ENCODE measurements at regions not wholly inside any gene's neighbourhood (a gene's known extent, or its start where the extent isn't known, plus 50 kb on each side); places are given as distances from the start of the nearest gene placed in this dataset.

GRCh38 chr21:24729568-24729967, 877.7 kb downstream of the MRPL39 start:
- DNase-seq (ENCODE audit: low read depth) = peak; percentile 61

- no peak for DNase-seq (ENCODE audit: low read depth)
Observed at GRCh38 chr21:24727803-24728440, 879.4 kb downstream of the MRPL39 start.

- no peak for DNase-seq (ENCODE audit: low read depth)
Observed at GRCh38 chr21:24716281-24716918, 890.9 kb downstream of the MRPL39 start.

GRCh38 chr21:24714646-24715200, 892.6 kb downstream of the MRPL39 start:
- DNase-seq (ENCODE audit: low read depth) = no peak

- DNase-seq (ENCODE audit: low read depth) = no peak
Observed at GRCh38 chr21:24705201-24705600, 902.1 kb downstream of the MRPL39 start.

GRCh38 chr21:24693779-24694178, 913.5 kb downstream of the MRPL39 start:
- no peak for DNase-seq (ENCODE audit: low read depth)

GRCh38 chr21:24681456-24681855, 925.8 kb downstream of the MRPL39 start:
- no peak for DNase-seq (ENCODE audit: low read depth)

- peak; percentile 11 for DNase-seq (ENCODE audit: low read depth)
Observed at GRCh38 chr21:24671901-24672300, 935.4 kb downstream of the MRPL39 start.

GRCh38 chr21:24658926-24659325, 948.4 kb downstream of the MRPL39 start:
- DNase-seq (ENCODE audit: low read depth) = no peak

GRCh38 chr21:24658026-24658425, 949.3 kb downstream of the MRPL39 start:
- DNase-seq (ENCODE audit: low read depth) = no peak

GRCh38 chr21:24649691-24650090, 957.6 kb downstream of the MRPL39 start:
- DNase-seq (ENCODE audit: low read depth) = no peak

- DNase-seq (ENCODE audit: low read depth) = no peak
Observed at GRCh38 chr21:24636696-24637095, 970.6 kb downstream of the MRPL39 start.

GRCh38 chr21:24634749-24635148, 972.5 kb downstream of the MRPL39 start:
- no peak for DNase-seq (ENCODE audit: low read depth)

- DNase-seq (ENCODE audit: low read depth) = no peak
Observed at GRCh38 chr21:24628536-24628935, 978.7 kb downstream of the MRPL39 start.

GRCh38 chr21:24628046-24628445, 979.2 kb downstream of the MRPL39 start:
- no peak for DNase-seq (ENCODE audit: low read depth)

- no peak for DNase-seq (ENCODE audit: low read depth)
Observed at GRCh38 chr21:24617819-24618218, 989.5 kb downstream of the MRPL39 start.

GRCh38 chr21:24594082-24594481, 1013.2 kb downstream of the MRPL39 start:
- DNase-seq (ENCODE audit: low read depth) = no peak

- DNase-seq (ENCODE audit: low read depth) = no peak
Observed at GRCh38 chr21:24590261-24590660, 1017.0 kb downstream of the MRPL39 start.

- DNase-seq (ENCODE audit: low read depth) = no peak
Observed at GRCh38 chr21:24583473-24583872, 1023.8 kb downstream of the MRPL39 start.

- DNase-seq (ENCODE audit: low read depth) = no peak
Observed at GRCh38 chr21:24577301-24577700, 1030.0 kb downstream of the MRPL39 start.

- no peak for DNase-seq (ENCODE audit: low read depth)
Observed at GRCh38 chr21:24561291-24561690, 1046.0 kb downstream of the MRPL39 start.

- DNase-seq (ENCODE audit: low read depth) = no peak
Observed at GRCh38 chr21:24552491-24552890, 1054.8 kb downstream of the MRPL39 start.

- no peak for DNase-seq (ENCODE audit: low read depth)
Observed at GRCh38 chr21:24545807-24546361, 1061.4 kb downstream of the MRPL39 start.
